H9 (cell line): ENCODE measurements at regions not wholly inside any gene's neighbourhood (a gene's known extent, or its start where the extent isn't known, plus 50 kb on each side); places are given as distances from the start of the nearest gene placed in this dataset.

Experiments used
- DNase-seq: peaks from one replicate; pipeline ENCODE4 v3.0.0-alpha.2; 2017
- H2AFZ ChIP-seq: one replicate; pipeline ENCODE4 v1.6.1; 2013; ENCODE audit warnings: mild to moderate bottlenecking, low read length, control low read depth, moderate library complexity
- H2AK5ac ChIP-seq: 2 replicates; pipeline ENCODE4 v1.6.1; 2013; ENCODE audit warnings: low read length, control low read depth, mixed read lengths; ENCODE audit not compliant: insufficient read length
- H2BK120ac ChIP-seq: one replicate; pipeline ENCODE4 v1.6.1; 2013; ENCODE audit warnings: low read depth, mild to moderate bottlenecking, low read length, control low read depth, inconsistent platforms; ENCODE audit not compliant: poor library complexity, severe bottlenecking
- H2BK12ac ChIP-seq: 2 replicates; pipeline ENCODE4 v1.6.1; 2013; ENCODE audit warnings: low read length, control low read depth, mixed read lengths, low read depth; ENCODE audit not compliant: insufficient read length
- H2BK15ac ChIP-seq: 2 replicates; pipeline ENCODE4 v1.6.1; 2013; ENCODE audit warnings: low read depth, low read length, control low read depth
- H2BK20ac ChIP-seq: one replicate; pipeline ENCODE4 v1.6.1; 2013; ENCODE audit warnings: low read depth, mild to moderate bottlenecking, low read length, control low read depth, inconsistent platforms; ENCODE audit not compliant: poor library complexity, severe bottlenecking
- H2BK5ac ChIP-seq: 2 replicates; pipeline ENCODE4 v1.6.1; 2013; ENCODE audit warnings: low read length, control low read depth, mixed read lengths; ENCODE audit not compliant: insufficient read length
- H3K14ac ChIP-seq: 2 replicates; pipeline ENCODE4 v1.6.1; 2013; ENCODE audit warnings: low read length, control low read depth; ENCODE audit not compliant: insufficient read depth
- H3K18ac ChIP-seq: 2 replicates; pipeline ENCODE4 v1.6.1; 2013; ENCODE audit warnings: low read depth, mild to moderate bottlenecking, mixed read lengths, low read length, control low read depth; ENCODE audit not compliant: insufficient read length
- H3K23ac ChIP-seq: 2 replicates; pipeline ENCODE4 v1.6.1; 2013; ENCODE audit warnings: low read length, control low read depth, mixed read lengths, low read depth; ENCODE audit not compliant: insufficient read length
- H3K23me2 ChIP-seq: 2 replicates; pipeline ENCODE4 v1.6.1; 2013; ENCODE audit warnings: low read depth, mild to moderate bottlenecking, mixed read lengths, low read length, control low read depth; ENCODE audit not compliant: insufficient read length, poor library complexity, severe bottlenecking
- H3K27ac ChIP-seq: 2 replicates; pipeline ENCODE4 v1.5.1; 2013; ENCODE audit warnings: low read length, control low read depth, mixed read lengths, low read depth; ENCODE audit not compliant: insufficient read length
- H3K27me3 ChIP-seq: 2 replicates; pipeline ENCODE4 v1.6.1; 2013; ENCODE audit warnings: low read length, control low read depth, inconsistent platforms; ENCODE audit not compliant: insufficient read depth
- H3K4ac ChIP-seq: 2 replicates; pipeline ENCODE4 v1.6.1; 2013; ENCODE audit warnings: low read depth, mild to moderate bottlenecking, control low read depth, inconsistent platforms, low read length, moderate library complexity
- H3K4me1 ChIP-seq: 2 replicates; pipeline ENCODE4 v1.6.1; 2013; ENCODE audit warnings: low read length, control low read depth, inconsistent platforms; ENCODE audit not compliant: insufficient read depth
- H3K4me2 ChIP-seq: 2 replicates; pipeline ENCODE4 v1.6.1; 2013; ENCODE audit warnings: low read length, control low read depth, mixed read lengths; ENCODE audit not compliant: insufficient read length, insufficient read depth
- H3K56ac ChIP-seq: 2 replicates; pipeline ENCODE4 v1.6.1; 2013; ENCODE audit warnings: low read depth, mild to moderate bottlenecking, mixed read lengths, low read length, control low read depth; ENCODE audit not compliant: insufficient read length
- H3K79me1 ChIP-seq: 2 replicates; pipeline ENCODE4 v1.6.1; 2013; ENCODE audit warnings: low read depth, mild to moderate bottlenecking, moderate library complexity, low read length, control low read depth, inconsistent platforms; ENCODE audit not compliant: insufficient read depth, poor library complexity, severe bottlenecking
- H3K79me2 ChIP-seq: 2 replicates; pipeline ENCODE4 v1.6.1; 2013; ENCODE audit warnings: low read length, control low read depth, inconsistent platforms; ENCODE audit not compliant: insufficient read depth
- H3K9ac ChIP-seq: 2 replicates; pipeline ENCODE4 v1.6.1; 2013; ENCODE audit warnings: low read length, control low read depth, mixed read lengths; ENCODE audit not compliant: insufficient read length; ENCODE audit errors: extremely low read depth
- H3K9me3 ChIP-seq: one replicate; pipeline ENCODE4 v1.6.1; 2013; ENCODE audit warnings: low read depth, low read length, inconsistent platforms; ENCODE audit not compliant: control insufficient read depth
- H3T11ph ChIP-seq: one replicate; pipeline ENCODE4 v1.6.1; 2013; ENCODE audit warnings: mild to moderate bottlenecking, low read length, control low read depth, inconsistent platforms
- H4K20me1 ChIP-seq: one replicate; pipeline ENCODE4 v1.6.1; 2013; ENCODE audit not compliant: control insufficient read depth, insufficient read length, insufficient read depth
- H4K5ac ChIP-seq: 2 replicates; pipeline ENCODE4 v1.6.1; 2013; ENCODE audit warnings: low read depth, mild to moderate bottlenecking, mixed read lengths, low read length, control low read depth; ENCODE audit not compliant: insufficient read length
- H4K8ac ChIP-seq: replicated peaks from 2 replicates; pipeline ENCODE4 v1.6.1; 2013; ENCODE audit warnings: low read length, control low read depth, mixed read lengths, low read depth; ENCODE audit not compliant: insufficient read length
- H4K91ac ChIP-seq: 2 replicates; pipeline ENCODE4 v1.6.1; 2013; ENCODE audit warnings: low read depth, mild to moderate bottlenecking, moderate library complexity, mixed read lengths, low read length, control low read depth; ENCODE audit not compliant: insufficient read length
- H3K27ac Mint-ChIP-seq, 3 experiments: 2 replicates in 2 of 3; 3 replicates in 1 of 3; pipeline ENCODE4 v1.8.0; 2020 to 2021; ENCODE audit warnings: mixed read lengths in 3 of 3, mild to moderate bottlenecking in 1 of 3, moderate library complexity in 1 of 3
- H3K27me3 Mint-ChIP-seq: 2 replicates; pipeline ENCODE4 v1.8.0; 2021; ENCODE audit warnings: low read depth, mild to moderate bottlenecking, moderate library complexity, mixed read lengths
- H3K36me3 Mint-ChIP-seq, 3 experiments: 2 replicates in 2 of 3; 3 replicates in 1 of 3; pipeline ENCODE4 v1.8.0; 2020 to 2021; ENCODE audit warnings: low read depth in 3 of 3, mixed read lengths in 3 of 3; ENCODE audit not compliant: insufficient read depth in 1 of 3
- H3K4me1 Mint-ChIP-seq, 2 experiments: 2 replicates each; pipeline ENCODE4 v1.8.0; 2020; ENCODE audit warnings: mixed read lengths in 2 of 2
- H3K4me3 Mint-ChIP-seq, 2 experiments: 2 replicates in 1 of 2; 3 replicates in 1 of 2; pipeline ENCODE4 v1.8.0; 2020 to 2021; ENCODE audit warnings: mild to moderate bottlenecking in 2 of 2, mixed read lengths in 2 of 2, moderate library complexity in 1 of 2
- H3K9me3 Mint-ChIP-seq, 2 experiments: 2 replicates in 1 of 2; 3 replicates in 1 of 2; pipeline ENCODE4 v1.8.0; 2020; ENCODE audit warnings: mild to moderate bottlenecking in 2 of 2, mixed read lengths in 2 of 2, moderate library complexity in 1 of 2
- WGBS: extraction: QIAGEN DNeasy Blood & Tissue Kit; methylation state at CpG from one replicate; pipeline ENCODE4 v1.1.7; 2013; ENCODE audit warnings: missing lambda C conversion rate, low lambda C conversion rate, mixed read lengths; ENCODE audit not compliant: insufficient read length; ENCODE audit errors: extremely low coverage; 5-methylcytosine and 5-hydroxymethylcytosine counted together
- TF ChIP-seq, protein P1 (sequence below): fragments of 200-600 bp; sonication (generic); conservative IDR thresholded peaks from 3 replicates; pipeline ENCODE4 v1.8.0; 2021; ENCODE audit warnings: antibody characterized with exemption, mild to moderate bottlenecking

DNA sequence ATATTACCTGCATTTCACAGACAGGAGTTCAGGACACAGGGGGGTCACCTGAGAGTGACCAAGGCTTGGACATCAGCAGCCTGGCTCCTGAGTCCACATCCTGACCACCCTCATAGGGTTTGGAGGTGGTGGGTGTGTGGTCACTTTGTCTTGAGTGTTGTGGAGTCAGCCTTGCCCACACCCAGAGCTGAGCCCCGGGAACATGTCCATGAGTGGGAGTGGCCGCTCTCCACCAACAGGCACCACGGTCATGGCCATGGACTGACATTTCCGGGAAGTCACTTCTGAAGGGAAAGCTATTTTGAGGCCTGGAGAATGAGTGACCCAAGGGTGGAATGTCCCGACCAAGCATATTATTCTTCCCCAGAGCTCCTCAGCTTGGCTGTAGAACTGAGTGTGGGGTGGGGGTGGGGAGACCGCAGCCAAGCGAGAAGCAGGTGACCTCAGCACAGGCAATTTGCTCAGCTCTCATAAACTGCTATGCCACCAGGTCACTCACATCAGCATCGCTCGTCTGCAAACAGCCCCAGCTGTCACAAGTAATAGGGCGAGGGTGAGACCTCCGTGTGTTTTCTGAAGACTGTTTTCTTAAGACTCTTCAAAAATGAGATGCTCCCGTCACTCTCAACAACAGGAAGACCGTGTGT is 348.6 kb upstream of the CDH4 start:
- H3K14ac ChIP-seq = peak overlapping the region; percentile 49; the same call in 1 of the 2 replicates
- H2BK120ac ChIP-seq = no peak overlapping the region
- no peak overlapping the region for H4K8ac ChIP-seq
- no peak for DNase-seq
- H3K79me2 ChIP-seq = no peaks in the 10 kb centered on the region
- no peak overlapping the region for H2AFZ ChIP-seq
- H3K79me1 ChIP-seq = no peaks in the 10 kb centered on the region
- H4K91ac ChIP-seq = no peak overlapping the region
- H3K27ac ChIP-seq = no peak overlapping the region
- H3K4me1 Mint-ChIP-seq = peaks cover 19 to 22% of the 10 kb centered on the region in 2 experiments
- no peak overlapping the region for H2BK12ac ChIP-seq
- no peaks in the 10 kb centered on the region for H3K9me3 ChIP-seq
- H3K4me2 ChIP-seq = no peak overlapping the region
- H3K27ac Mint-ChIP-seq = no peak overlapping the region
- H3K9me3 Mint-ChIP-seq = peaks cover 10 to 11% of the 10 kb centered on the region in 2 experiments
- 0 out of 2 replicates have a peak, but pooled peaks cover 2% of the 10 kb centered on the region for H3K27me3 ChIP-seq
- H3T11ph ChIP-seq = no peak overlapping the region
- H3K9ac ChIP-seq = no peak overlapping the region
- no peak overlapping the region for H2BK5ac ChIP-seq
- H4K5ac ChIP-seq = no peak overlapping the region
- no peak overlapping the region for H3K23ac ChIP-seq
- no peak overlapping the region for H3K4ac ChIP-seq
- H3K23me2 ChIP-seq = no peaks in the 10 kb centered on the region
- no peak overlapping the region for H2BK20ac ChIP-seq
- no peak overlapping the region for H3K4me3 Mint-ChIP-seq
- TF ChIP-seq, protein P1, sequence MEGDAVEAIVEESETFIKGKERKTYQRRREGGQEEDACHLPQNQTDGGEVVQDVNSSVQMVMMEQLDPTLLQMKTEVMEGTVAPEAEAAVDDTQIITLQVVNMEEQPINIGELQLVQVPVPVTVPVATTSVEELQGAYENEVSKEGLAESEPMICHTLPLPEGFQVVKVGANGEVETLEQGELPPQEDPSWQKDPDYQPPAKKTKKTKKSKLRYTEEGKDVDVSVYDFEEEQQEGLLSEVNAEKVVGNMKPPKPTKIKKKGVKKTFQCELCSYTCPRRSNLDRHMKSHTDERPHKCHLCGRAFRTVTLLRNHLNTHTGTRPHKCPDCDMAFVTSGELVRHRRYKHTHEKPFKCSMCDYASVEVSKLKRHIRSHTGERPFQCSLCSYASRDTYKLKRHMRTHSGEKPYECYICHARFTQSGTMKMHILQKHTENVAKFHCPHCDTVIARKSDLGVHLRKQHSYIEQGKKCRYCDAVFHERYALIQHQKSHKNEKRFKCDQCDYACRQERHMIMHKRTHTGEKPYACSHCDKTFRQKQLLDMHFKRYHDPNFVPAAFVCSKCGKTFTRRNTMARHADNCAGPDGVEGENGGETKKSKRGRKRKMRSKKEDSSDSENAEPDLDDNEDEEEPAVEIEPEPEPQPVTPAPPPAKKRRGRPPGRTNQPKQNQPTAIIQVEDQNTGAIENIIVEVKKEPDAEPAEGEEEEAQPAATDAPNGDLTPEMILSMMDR = no peak
- no peaks in the 10 kb centered on the region for H4K20me1 ChIP-seq
- H2BK15ac ChIP-seq = no peak overlapping the region
- H3K18ac ChIP-seq = no peak overlapping the region
- no peak overlapping the region for H2AK5ac ChIP-seq
- H3K36me3 Mint-ChIP-seq = peaks cover 0 to 8% (median 6%) of the 10 kb centered on the region in 3 experiments; a peak in 3 of 7 replicates
- H3K56ac ChIP-seq = no peak overlapping the region
- H3K4me1 ChIP-seq = peaks cover 6% of the 10 kb centered on the region; the same call in 1 of the 2 replicates
- H3K27me3 Mint-ChIP-seq = peaks cover 22% of the 10 kb centered on the region
- no CpG with 5 or more reads among the region's 13 CpGs for WGBS
